ENCODE measurements at regions not wholly inside any gene's neighbourhood (a gene's known extent, or its start where the extent isn't known, plus 50 kb on each side); places are given as distances from the start of the nearest gene placed in this dataset.

DNA sequence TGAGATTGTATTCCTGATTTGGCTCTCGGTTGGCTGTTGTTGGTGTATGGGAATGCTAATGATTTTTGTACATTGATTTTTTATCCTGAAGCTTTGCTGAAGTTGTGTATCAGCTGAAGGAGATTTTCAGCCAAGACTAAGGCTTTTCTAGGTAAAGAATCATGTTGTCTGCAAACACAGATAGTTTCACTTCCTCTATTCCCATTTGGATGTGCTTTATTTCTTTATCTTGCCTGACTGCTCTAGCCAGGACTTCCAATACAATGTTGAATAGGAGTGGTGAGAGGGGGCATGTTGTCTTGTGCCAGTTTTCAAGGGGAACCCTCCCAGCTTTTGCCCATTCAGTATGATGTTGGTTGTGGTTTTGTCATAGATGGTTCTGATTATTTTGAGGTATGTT is 90.4 kb downstream of the CYP26B1 start:
- DNase-seq: no peak
- Histone ChIP-seq H3K4me3 (no peak overlapping the region), H3K27me3 (peaks cover 0 to 6% (median 0%) of the 10 kb centered on the region in 3 donors), H3K36me3 (no peaks in the 10 kb centered on the region), H3K27ac (no peak overlapping the region), H3K4me1 (no peaks in the 10 kb centered on the region), H3K9me3 (no peaks in the 10 kb centered on the region)
- intact Hi-C loops (cut with DNase I; ENCODE audit: low total_unique reads): no loop called here
- TF ChIP-seq POLR2AphosphoS5 (IDR thresholded peaks at IDR 0.05): no peak
- TF ChIP-seq, protein P1, sequence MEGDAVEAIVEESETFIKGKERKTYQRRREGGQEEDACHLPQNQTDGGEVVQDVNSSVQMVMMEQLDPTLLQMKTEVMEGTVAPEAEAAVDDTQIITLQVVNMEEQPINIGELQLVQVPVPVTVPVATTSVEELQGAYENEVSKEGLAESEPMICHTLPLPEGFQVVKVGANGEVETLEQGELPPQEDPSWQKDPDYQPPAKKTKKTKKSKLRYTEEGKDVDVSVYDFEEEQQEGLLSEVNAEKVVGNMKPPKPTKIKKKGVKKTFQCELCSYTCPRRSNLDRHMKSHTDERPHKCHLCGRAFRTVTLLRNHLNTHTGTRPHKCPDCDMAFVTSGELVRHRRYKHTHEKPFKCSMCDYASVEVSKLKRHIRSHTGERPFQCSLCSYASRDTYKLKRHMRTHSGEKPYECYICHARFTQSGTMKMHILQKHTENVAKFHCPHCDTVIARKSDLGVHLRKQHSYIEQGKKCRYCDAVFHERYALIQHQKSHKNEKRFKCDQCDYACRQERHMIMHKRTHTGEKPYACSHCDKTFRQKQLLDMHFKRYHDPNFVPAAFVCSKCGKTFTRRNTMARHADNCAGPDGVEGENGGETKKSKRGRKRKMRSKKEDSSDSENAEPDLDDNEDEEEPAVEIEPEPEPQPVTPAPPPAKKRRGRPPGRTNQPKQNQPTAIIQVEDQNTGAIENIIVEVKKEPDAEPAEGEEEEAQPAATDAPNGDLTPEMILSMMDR (IDR thresholded peaks at IDR 0.05): no peak
- 66 to 81% (median 72%) methylated on average over 1 of the region's 1 CpG for WGBS, 5 donors

DNA sequence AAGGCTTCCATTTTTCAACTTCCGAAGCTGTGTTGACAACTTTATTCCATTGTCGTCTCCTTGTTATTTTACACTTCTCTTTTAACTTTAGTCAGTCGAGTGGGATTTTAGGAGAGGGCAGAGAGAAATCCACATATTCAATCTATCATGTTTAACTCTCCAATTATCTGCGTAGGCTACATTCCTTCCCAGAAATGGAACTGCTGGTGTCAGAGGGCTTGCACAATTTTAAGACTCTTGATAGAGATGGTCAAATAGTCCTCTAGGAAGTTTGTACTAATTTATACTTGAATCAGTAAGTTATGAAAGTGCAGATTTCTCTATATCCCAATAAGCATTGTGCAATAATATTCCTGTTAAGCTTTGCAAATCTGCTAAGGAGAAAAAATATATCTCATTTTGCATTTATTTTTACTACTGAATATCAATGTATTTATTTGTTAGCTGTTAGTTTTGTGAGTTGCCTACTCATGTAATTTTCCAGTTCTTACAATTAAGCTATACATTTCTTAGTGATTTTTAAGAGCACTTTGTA is 95.6 kb downstream of the CYP26B1 start:
- TF ChIP-seq, protein P1 (IDR thresholded peaks at IDR 0.05): no peak
- TF ChIP-seq EP300 (IDR thresholded peaks at IDR 0.05) (no peak), POLR2AphosphoS5 (IDR thresholded peaks at IDR 0.05) (no peak), POLR2A (IDR thresholded peaks at IDR 0.05) (no peak)
- Histone ChIP-seq H3K36me3 (no peaks in the 10 kb centered on the region), H3K4me1 (no peaks in the 10 kb centered on the region), H3K4me3 (no peak overlapping the region), H3K27ac (no peak overlapping the region), H3K27me3 (no peaks in the 10 kb centered on the region), H3K9me3 (peaks cover 0 to 11% (median 3%) of the 10 kb centered on the region in 4 donors)
- 70 to 92% (median 85%) methylated on average over 4 of the region's 4 CpGs for whole genome bisulfite sequencing, 5 donors
- intact Hi-C loops (cut with DNase I; ENCODE audit: low total_unique reads): no loop called here
- no peak for DNase-seq

DNA sequence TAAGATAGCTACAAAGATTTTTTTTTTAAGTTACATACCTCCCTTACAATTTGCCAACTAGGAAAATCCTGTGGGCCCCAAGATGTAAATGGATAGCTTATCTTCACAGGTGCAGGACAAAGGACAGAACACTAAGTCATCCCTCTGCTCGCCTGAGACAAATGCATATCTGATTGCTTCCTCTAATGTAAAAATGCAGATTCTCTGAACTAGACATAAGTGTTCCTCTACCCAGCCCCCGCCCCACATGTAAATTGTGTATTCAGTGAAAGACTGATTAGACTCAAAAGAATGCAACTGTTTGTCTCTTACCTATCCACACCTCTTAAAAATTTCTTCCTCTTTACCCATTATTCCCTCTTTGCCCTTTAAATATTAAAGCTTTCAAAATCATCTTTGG is 96.5 kb downstream of the CYP26B1 start:
- H3K4me3 ChIP-seq: no peak overlapping the region
- H3K27ac ChIP-seq: no peak overlapping the region
- 61 to 73% (median 68%) methylated on average over 2 of the region's 2 CpGs for WGBS, 5 donors
- H3K4me1 ChIP-seq: no peaks in the 10 kb centered on the region
- DNase-seq: no peak
- no peaks in the 10 kb centered on the region for H3K36me3 ChIP-seq
- intact Hi-C loops (cut with DNase I; ENCODE audit: low total_unique reads): no loop called here
- H3K9me3 ChIP-seq: peaks cover 0 to 11% (median 3%) of the 10 kb centered on the region in 4 donors
- TF ChIP-seq, protein P1 (IDR thresholded peaks at IDR 0.05): no peak
- TF ChIP-seq POLR2AphosphoS5 (IDR thresholded peaks at IDR 0.05) (no peak), POLR2A (IDR thresholded peaks at IDR 0.05) (no peak), EP300 (IDR thresholded peaks at IDR 0.05) (no peak)
- H3K27me3 ChIP-seq: no peaks in the 10 kb centered on the region

DNA sequence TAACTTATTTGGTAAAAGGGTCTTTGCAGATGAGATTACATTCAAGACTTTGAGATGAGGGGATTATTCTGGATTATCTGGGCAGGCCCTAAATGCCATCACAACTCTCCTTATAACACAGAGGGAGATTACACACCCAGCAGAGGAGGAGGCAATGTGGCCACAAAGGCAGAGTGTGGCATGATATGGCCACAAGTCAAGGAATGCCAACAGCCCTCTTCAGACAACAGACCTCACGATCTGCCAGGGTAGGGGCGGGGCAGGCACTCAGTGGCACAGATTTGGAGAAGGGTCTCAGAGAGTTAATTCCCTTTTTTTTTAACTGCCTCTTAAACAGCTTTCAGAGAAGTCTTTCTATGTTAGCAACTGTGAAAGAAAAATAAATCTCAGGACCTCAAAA is 96.9 kb downstream of the CYP26B1 start:
- H3K4me1 ChIP-seq: no peaks in the 10 kb centered on the region
- TF ChIP-seq POLR2AphosphoS5 (IDR thresholded peaks at IDR 0.05) (no peak), EP300 (IDR thresholded peaks at IDR 0.05) (no peak), POLR2A (IDR thresholded peaks at IDR 0.05) (no peak)
- TF ChIP-seq, protein P1 (IDR thresholded peaks at IDR 0.05): no peak
- H3K27me3 ChIP-seq: no peaks in the 10 kb centered on the region
- H3K4me3 ChIP-seq: no peak overlapping the region
- H3K36me3 ChIP-seq: no peaks in the 10 kb centered on the region
- WGBS, 5 donors: 58 to 76% (median 69%) methylated on average over 2 of the region's 2 CpGs
- DNase-seq: no peak
- intact Hi-C loops (cut with DNase I; ENCODE audit: low total_unique reads): no loop called here
- peaks cover 0 to 11% (median 3%) of the 10 kb centered on the region in 4 donors for H3K9me3 ChIP-seq
- no peak overlapping the region for H3K27ac ChIP-seq

Measured in stomach (tissue), 8 donors.